SK-N-SH (cell line): ENCODE measurements at regions not wholly inside any gene's neighbourhood (a gene's known extent, or its start where the extent isn't known, plus 50 kb on each side); places are given as distances from the start of the nearest gene placed in this dataset.

Source experiments
- CTCF ChIA-PET: fragments of 300-600, 350-600 bp; formaldehyde crosslinking; extraction: SDS; loops from one replicate; lab custom pipeline; 2021; lab: Yijun Ruan, JAX
- POLR2A ChIA-PET: fragments of 350-600 bp; sonication (Branson Sonifier 250); formaldehyde crosslinking; extraction: SDS; loops from one replicate; lab custom pipeline; 2020; ENCODE audit warnings: antibody characterized with exemption, inconsistent platforms; lab: Yijun Ruan, JAX
- DNase-seq: peaks from one replicate; pipeline ENCODE4 v3.0.0; 2012
- H2AFZ ChIP-seq: fragments of 200-600 bp; sonication (generic); 2 replicates; pipeline ENCODE4 v1.8.1; 2016; ENCODE audit warnings: antibody characterized with exemption, mild to moderate bottlenecking, low read depth
- H3F3A ChIP-seq: fragments of 200-600 bp; sonication (generic); replicated peaks from 2 replicates; pipeline ENCODE3; 2016; ENCODE audit warnings: antibody characterized with exemption, mild to moderate bottlenecking; ENCODE audit not compliant: insufficient read depth
- H3K27ac ChIP-seq, 2 experiments: fragments of 200-500 bp in 1 of 2; fragments of 200-600 bp in 1 of 2; sonication (Bioruptor generic) in 1 of 2; sonication (generic), shearing (Covaris generic) in 1 of 2; 2 replicates each; pipeline versions ENCODE4 v1.5.1 to v1.6.1; 2014 to 2016; ENCODE audit warnings: low read depth in 2 of 2, inconsistent platforms in 1 of 2, low read length in 1 of 2, mild to moderate bottlenecking in 1 of 2, mixed read lengths in 1 of 2
- H3K27me3 ChIP-seq: fragments of 200-600 bp; sonication (generic), shearing (Covaris generic); 2 replicates; pipeline ENCODE4 v1.6.1; 2016; ENCODE audit warnings: mixed run types; ENCODE audit not compliant: insufficient read depth
- H3K36me3 ChIP-seq, 2 experiments: fragments of 200-500 bp in 1 of 2; fragments of 200-600 bp in 1 of 2; sonication (Bioruptor generic) in 1 of 2; sonication (generic) in 1 of 2; replicated peaks in 1 of 2; 2 replicates each; pipeline versions ENCODE3 to v1.5.1; 2014 to 2016; ENCODE audit warnings: low read length in 1 of 2, mild to moderate bottlenecking in 1 of 2; ENCODE audit not compliant: insufficient read depth in 2 of 2, control insufficient read depth in 1 of 2
- H3K4me1 ChIP-seq, 2 experiments: fragments of 200-500 bp in 1 of 2; fragments of 200-600 bp in 1 of 2; sonication (Bioruptor generic) in 1 of 2; sonication (generic), shearing (Covaris generic) in 1 of 2; 2 replicates each; pipeline versions ENCODE4 v1.5.1 to v1.6.1; 2014 to 2016; ENCODE audit warnings: low read depth in 1 of 2, low read length in 1 of 2, mixed run types in 1 of 2; ENCODE audit not compliant: insufficient read depth in 2 of 2, control insufficient read depth in 1 of 2
- H3K4me2 ChIP-seq: fragments of 200-600 bp; sonication (generic), shearing (Covaris generic); 2 replicates; pipeline ENCODE4 v1.6.1; 2017; ENCODE audit warnings: mixed run types
- H3K4me3 ChIP-seq, 2 experiments: fragments of 200-500 bp in 1 of 2; fragments of 200-600 bp in 1 of 2; sonication (Bioruptor generic) in 1 of 2; sonication (generic), shearing (Covaris generic) in 1 of 2; 2 replicates each; pipeline versions ENCODE4 v1.5.1 to v1.8.1; 2014 to 2016; ENCODE audit warnings: low read depth in 2 of 2, inconsistent platforms in 1 of 2, low read length in 1 of 2, mild to moderate bottlenecking in 1 of 2, mixed read lengths in 1 of 2, moderate library complexity in 1 of 2
- H3K79me2 ChIP-seq: fragments of 200-600 bp; sonication (generic); 2 replicates; pipeline ENCODE4 v1.8.1; 2017; ENCODE audit warnings: mild to moderate bottlenecking; ENCODE audit not compliant: insufficient read depth
- H3K9ac ChIP-seq: fragments of 200-600 bp; sonication (generic); 2 replicates; pipeline ENCODE4 v1.6.1; 2017; ENCODE audit warnings: mixed run types
- H3K9me2 ChIP-seq: fragments of 200-600 bp; sonication (generic); 2 replicates; pipeline ENCODE4 v1.6.1; 2017; ENCODE audit warnings: mixed run types
- H3K9me3 ChIP-seq: fragments of 200-600 bp; sonication (generic); 2 replicates; pipeline ENCODE4 v1.6.1; 2017; ENCODE audit warnings: mixed run types, mild to moderate bottlenecking, moderate library complexity
- H4K20me1 ChIP-seq: fragments of 200-600 bp; sonication (generic); 2 replicates; pipeline ENCODE4 v1.6.1; 2017; ENCODE audit warnings: mild to moderate bottlenecking, mixed run types; ENCODE audit not compliant: insufficient read depth
- EP300 ChIP-seq, 2 experiments: IDR thresholded peaks; 2 replicates each; pipeline versions ENCODE4 v1.4.0 to v1.6.1; 2012; ENCODE audit warnings: borderline replicate concordance in 1 of 2, low read depth in 1 of 2, low read length in 1 of 2
- FOSL2 ChIP-seq: IDR thresholded peaks from 2 replicates; pipeline ENCODE4 v1.4.0; 2012; ENCODE audit warnings: low read depth, mild to moderate bottlenecking, moderate library complexity, borderline replicate concordance
- GATA2 ChIP-seq: sonication (generic); formaldehyde crosslinking; IDR thresholded peaks from 2 replicates; pipeline ENCODE4 v1.5.0; 2020; ENCODE audit warnings: mild to moderate bottlenecking, missing genetic modification reagents
- MEF2A ChIP-seq: IDR thresholded peaks from 2 replicates; pipeline ENCODE4 v1.4.0; 2012; ENCODE audit warnings: low read depth, borderline replicate concordance
- MXI1 ChIP-seq: IDR thresholded peaks from 2 replicates; pipeline ENCODE4 v1.6.1; 2012; ENCODE audit warnings: mild to moderate bottlenecking, low read depth, low read length, improper control_type of control experiment
- NFIC ChIP-seq: IDR thresholded peaks from 2 replicates; pipeline ENCODE4 v1.4.0; 2012; ENCODE audit warnings: borderline replicate concordance
- PBX3 ChIP-seq: IDR thresholded peaks from 2 replicates; pipeline ENCODE4; 2012
- WGBS: methylation state at CpG from one replicate; pipeline ENCODE4 v1.1.6; 2017; ENCODE audit warnings: low lambda C conversion rate; 5-methylcytosine and 5-hydroxymethylcytosine counted together

- CTCF ChIA-PET, result interaction anchor here (1.5 kb wide), 1 partner anchor 21 kb away, joined by 6 read pairs; no protein-coding TSS in a partner anchor
- no peaks in the 10 kb centered on the region; the same call in 1 of the 2 replicates for H3K9me3 ChIP-seq
- no peaks in the 10 kb centered on the region; a peak in 1 of 4 replicates for H3K4me1 ChIP-seq
- WGBS, result 56% methylated on average over 3 of the region's 3 CpGs
- TF ChIP-seq MEF2A, result no peak
- no peak for TF ChIP-seq PBX3
- TF ChIP-seq MXI1, result no peak
- TF ChIP-seq, all 33 proteins: peak for 0
- Histone ChIP-seq H3K27me3 (no peaks in the 10 kb centered on the region), H3K9me2 (no peaks in the 10 kb centered on the region), H3K4me2 (no peak overlapping the region), H3K27ac (no peak overlapping the region), H3K4me3 (no peak overlapping the region), H3K9ac (no peak overlapping the region), H3K79me2 (no peaks in the 10 kb centered on the region), H3F3A (no peaks in the 10 kb centered on the region), H2AFZ (no peak overlapping the region), H4K20me1 (no peaks in the 10 kb centered on the region), H3K36me3 (no peaks in the 10 kb centered on the region)
- DNase-seq, result no peak
- POLR2A ChIA-PET, result no interaction called here
These were observed 160.9 kb upstream of the FMN2 start for GRCh38 chr1:239930686-239931262.

- no peak overlapping the region for H3K9ac ChIP-seq
- no peaks in the 10 kb centered on the region; the same call in 1 of the 2 replicates for H3K9me3 ChIP-seq
- no peaks in the 10 kb centered on the region for H3K79me2 ChIP-seq
- WGBS, result 83% methylated on average over 6 of the region's 6 CpGs
- no peaks in the 10 kb centered on the region; a peak in 1 of 4 replicates for H3K4me1 ChIP-seq
- H3K4me3 ChIP-seq, result no peak overlapping the region
- H3K4me2 ChIP-seq, result no peak overlapping the region
- no peaks in the 10 kb centered on the region for H3K27me3 ChIP-seq
- H3K36me3 ChIP-seq, result no peaks in the 10 kb centered on the region
- H2AFZ ChIP-seq, result no peak overlapping the region
- ChIA-PET POLR2A (no interaction called here), CTCF (interaction anchor here (1.5 kb wide), 1 partner anchor 20 kb away, joined by 6 read pairs; no protein-coding TSS in a partner anchor)
- TF ChIP-seq FOSL2, result no peak
- no peak for TF ChIP-seq MXI1
- H3K27ac ChIP-seq, result no peak overlapping the region
- H3F3A ChIP-seq, result no peaks in the 10 kb centered on the region
- no peaks in the 10 kb centered on the region for H3K9me2 ChIP-seq
- no peak for DNase-seq
- H4K20me1 ChIP-seq, result no peaks in the 10 kb centered on the region
These were observed 160.3 kb upstream of the FMN2 start for GRCh38 chr1:239931341-239931740.

GRCh38 chr1:239939602-239940001, 152.1 kb upstream of the FMN2 start:
- WGBS, result 21% methylated on average over 2 of the region's 2 CpGs
- no peaks in the 10 kb centered on the region for H4K20me1 ChIP-seq
- H3K27me3 ChIP-seq, result no peaks in the 10 kb centered on the region
- peaks cover 0 to 6% of the 10 kb centered on the region in 2 experiments; a peak in 2 of 4 replicates for H3K4me1 ChIP-seq
- H3K4me3 ChIP-seq, result no peak overlapping the region
- no peaks in the 10 kb centered on the region for H3K9me3 ChIP-seq
- no peak overlapping the region for H2AFZ ChIP-seq
- H3K9ac ChIP-seq, result no peak overlapping the region
- peak in 1 of 2 experiments; percentile 69; a peak in 1 of 4 replicates for TF ChIP-seq EP300 (IDR thresholded peaks at IDR 0.05; ENCODE audit: borderline replicate concordance in 1 of 2, low read depth in 1 of 2, low read length in 1 of 2)
- peak; percentile 50; the same call in 1 of the 2 replicates for TF ChIP-seq GATA2 (CRISPR knock-in tag)
- TF ChIP-seq NFIC, result no peak
- TF ChIP-seq, all 33 proteins: peak for 2
- CTCF ChIA-PET, result interaction anchor here (0.9 to 3.6 kb wide), 2 partner anchors 12 to 64 kb away, joined by 3 to 31 read pairs; no protein-coding TSS in a partner anchor
- Histone ChIP-seq H3F3A (no peaks in the 10 kb centered on the region), H3K4me2 (no peak overlapping the region), H3K27ac (peak overlapping the region in 1 of 2 experiments; percentile 65; a peak in 2 of 4 replicates), H3K79me2 (no peaks in the 10 kb centered on the region), H3K36me3 (no peaks in the 10 kb centered on the region), H3K9me2 (no peaks in the 10 kb centered on the region)
- peak; percentile 39 for DNase-seq
- POLR2A ChIA-PET, result no interaction called here
